H1 (cell line): ENCODE measurements at regions not wholly inside any gene's neighbourhood (a gene's known extent, or its start where the extent isn't known, plus 50 kb on each side); places are given as distances from the start of the nearest gene placed in this dataset.

Source experiments
- BACH1 ChIP-seq: IDR thresholded peaks from 2 replicates; pipeline ENCODE4 v1.6.1; 2012; ENCODE audit warnings: low read length, improper control_type of control experiment
- CHD1 ChIP-seq: IDR thresholded peaks from 2 replicates; pipeline ENCODE4 v1.6.1; 2012; ENCODE audit warnings: low read depth, low read length, improper control_type of control experiment
- CHD7 ChIP-seq: fragments of 300-600 bp; sonication (generic); IDR thresholded peaks from 2 replicates; pipeline ENCODE4 v1.7.1; 2012; ENCODE audit warnings: low read length, moderate library complexity, mild to moderate bottlenecking, inconsistent platforms; ENCODE audit not compliant: insufficient replicate concordance
- KDM1A ChIP-seq: fragments of 200-600, 300-600 bp; sonication (generic); IDR thresholded peaks from 2 replicates; pipeline ENCODE4 v1.7.1; 2016; ENCODE audit warnings: mild to moderate bottlenecking, low read length, borderline replicate concordance
- MAFK ChIP-seq: IDR thresholded peaks from 2 replicates; pipeline ENCODE4 v1.6.1; 2012; ENCODE audit warnings: low read depth, mild to moderate bottlenecking, improper control_type of control experiment, low read length
- SIRT6 ChIP-seq: IDR thresholded peaks from one replicate; pipeline ENCODE4 v1.7.1; 2012; ENCODE audit warnings: low read length, inconsistent platforms
- SP2 ChIP-seq: IDR thresholded peaks from 2 replicates; pipeline ENCODE4 v1.6.1; 2012; ENCODE audit warnings: mild to moderate bottlenecking, low read length, inconsistent platforms

GRCh38 chr12:90827567-90827966 is 127.4 kb downstream of the CCER1 start (continued):
- TF ChIP-seq CHD7 (no peak), BACH1 (no peak), SIRT6 (no peak), MAFK (no peak), CHD1 (no peak), SP2 (no peak), KDM1A (no peak)
